HG03196 (cell line): ENCODE measurements at regions not wholly inside any gene's neighbourhood (a gene's known extent, or its start where the extent isn't known, plus 50 kb on each side); places are given as distances from the start of the nearest gene placed in this dataset.

Experiments
- ATAC-seq: cut with Tn5 transposase; IDR thresholded peaks from one replicate; pipeline ENCODE4 v1.9.1; 2021; ENCODE audit not compliant: unreplicated experiment

DNA sequence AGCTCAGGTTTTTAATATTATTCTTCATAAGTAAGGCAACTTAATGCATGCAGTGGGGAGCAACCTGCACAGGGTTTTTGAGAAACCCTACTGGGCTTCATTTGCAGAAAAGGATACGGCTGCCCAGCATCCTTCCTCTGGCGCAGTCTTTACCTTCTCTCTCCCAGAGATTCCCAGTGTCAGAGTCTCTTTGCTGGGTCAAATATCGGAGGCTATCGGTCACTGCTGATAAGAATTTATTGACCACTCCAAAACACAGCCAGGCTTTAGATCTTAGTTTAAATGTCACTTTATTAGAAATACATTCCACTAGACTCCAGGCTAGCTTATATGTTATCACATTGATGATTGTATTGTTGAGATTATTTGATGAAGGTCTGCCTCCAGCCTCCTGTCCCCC, 147.2 kb upstream of the CPSF6 start:
- no peak for ATAC-seq

DNA sequence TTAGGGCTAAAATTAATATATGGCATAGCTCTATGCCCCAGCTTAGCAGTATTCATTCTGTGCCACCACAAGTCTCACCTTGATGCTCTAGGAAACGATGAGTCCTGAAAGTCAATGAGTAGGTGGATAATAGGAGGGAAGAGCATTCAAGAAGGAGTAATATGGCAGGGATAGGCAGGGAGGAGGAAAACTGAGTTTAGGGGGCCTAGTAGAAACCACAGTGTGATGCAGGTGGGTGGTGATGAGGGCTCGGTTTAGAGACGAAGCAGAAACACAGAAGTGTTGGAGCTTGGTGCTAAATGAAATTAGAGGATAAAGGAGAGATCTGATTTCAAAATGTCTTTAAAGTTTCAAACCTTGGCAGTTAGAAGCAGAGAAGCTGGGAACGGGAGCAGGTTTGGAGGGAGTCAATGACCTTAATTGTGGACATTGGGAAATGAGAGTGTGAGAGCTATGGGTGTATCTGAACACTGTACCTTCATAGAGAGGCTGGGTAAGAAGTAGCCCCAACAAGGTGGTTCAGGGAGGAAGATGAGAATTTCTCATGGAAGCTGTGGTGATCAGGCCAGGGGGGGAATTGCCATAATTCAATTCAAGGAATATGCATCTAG, 144.7 kb upstream of the CPSF6 start:
- ATAC-seq: no peak

DNA sequence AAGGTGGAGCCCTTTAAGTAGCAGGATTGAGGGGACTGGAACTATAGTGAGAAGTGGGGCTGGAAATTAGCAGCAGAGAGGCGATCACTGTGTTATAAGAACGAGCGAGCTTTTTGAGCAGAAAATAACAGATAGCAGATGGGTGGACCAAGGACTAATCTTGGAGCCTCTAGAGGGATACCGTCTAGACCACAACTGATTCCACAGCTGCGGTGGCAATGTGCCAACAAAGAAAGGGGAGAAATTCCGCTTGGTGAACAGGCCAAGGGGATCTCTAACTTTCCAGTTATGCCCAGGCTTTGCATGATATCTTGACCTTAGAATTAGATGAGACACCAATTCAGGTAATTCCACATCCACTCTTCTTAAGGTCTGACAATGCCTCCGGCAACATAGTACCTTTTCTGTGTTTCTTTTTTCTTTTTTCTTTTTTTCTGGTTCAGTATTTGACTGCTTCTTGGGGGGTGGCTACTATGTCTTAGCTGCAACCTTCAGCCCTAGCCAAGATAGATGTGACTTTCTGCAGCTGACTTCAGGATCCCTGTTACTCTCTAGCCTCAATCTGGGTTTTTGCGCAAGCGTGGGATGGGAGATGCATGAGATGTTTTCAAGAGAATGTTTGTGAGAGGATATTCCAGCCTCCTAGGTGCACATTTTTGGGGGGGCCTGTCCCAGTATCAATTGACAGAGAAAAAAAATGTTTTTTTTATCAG, 143.4 kb upstream of the CPSF6 start:
- no peak for ATAC-seq

DNA sequence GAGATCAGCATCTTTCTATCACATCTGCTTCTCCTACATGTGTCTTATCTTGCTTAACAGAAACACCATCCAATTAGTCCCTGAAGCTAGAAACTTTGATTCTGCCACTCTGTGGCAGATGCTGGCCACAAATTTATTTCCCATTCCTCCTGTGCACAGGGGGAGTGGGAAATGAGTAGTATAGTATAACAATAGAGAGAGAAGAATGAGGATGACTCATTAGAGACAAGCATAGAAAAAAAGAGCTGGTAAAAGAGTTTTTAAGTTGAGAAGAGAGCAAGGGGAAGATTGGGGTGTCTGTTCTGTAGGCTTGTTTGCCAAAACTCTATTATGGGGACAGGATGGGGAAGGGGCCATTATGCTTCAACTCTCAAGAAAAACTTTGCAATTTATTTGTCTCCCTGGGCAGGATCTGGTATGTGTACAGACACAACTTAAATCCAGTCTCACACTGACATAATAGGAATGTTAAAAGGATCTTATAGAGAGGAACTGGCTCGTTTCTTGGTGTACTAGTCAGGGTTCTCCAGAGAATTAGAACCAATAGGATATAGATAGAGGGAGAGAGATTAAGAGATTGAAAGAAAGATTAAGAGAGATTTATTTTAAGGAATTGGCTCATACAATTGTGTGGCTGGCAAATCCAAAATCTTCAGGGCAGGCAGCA, 142.6 kb upstream of the CPSF6 start:
- ATAC-seq: no peak

GRCh38 chr12:69097619-69098368, 141.6 kb upstream of the CPSF6 start:
- no peak for ATAC-seq

DNA sequence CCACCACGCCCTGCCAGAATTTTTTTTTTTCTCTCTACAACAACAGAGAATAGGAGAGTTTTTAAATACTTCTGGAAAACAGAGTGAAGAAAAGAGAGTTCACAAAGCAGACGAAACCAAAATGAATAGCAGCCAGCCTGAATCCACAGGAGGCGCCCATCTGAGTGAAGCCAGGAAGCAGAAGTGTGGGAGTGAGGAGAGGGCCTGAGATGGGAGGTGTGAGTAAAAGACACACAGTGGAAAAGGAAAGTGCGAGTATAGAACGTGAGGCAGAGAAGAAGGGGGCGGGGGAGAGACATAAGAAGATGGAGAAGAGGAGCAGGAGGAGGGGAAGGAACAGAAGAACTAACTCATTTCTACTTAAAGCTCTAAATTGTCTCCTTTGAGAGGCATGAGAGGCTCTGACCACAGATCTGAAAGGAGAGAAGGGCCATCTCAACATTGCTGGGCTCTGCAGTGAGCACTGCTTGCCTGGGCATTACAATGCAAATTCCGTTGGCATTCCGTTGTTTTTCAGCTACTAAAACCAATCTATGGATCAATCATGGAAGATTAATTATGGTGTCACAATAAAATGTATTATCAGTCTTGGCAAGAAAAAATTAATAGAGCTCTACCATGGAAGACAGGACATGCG, 140.1 kb upstream of the CPSF6 start:
- no peak for ATAC-seq

GRCh38 chr12:69101505-69101904, 137.9 kb upstream of the CPSF6 start:
- ATAC-seq: no peak

DNA sequence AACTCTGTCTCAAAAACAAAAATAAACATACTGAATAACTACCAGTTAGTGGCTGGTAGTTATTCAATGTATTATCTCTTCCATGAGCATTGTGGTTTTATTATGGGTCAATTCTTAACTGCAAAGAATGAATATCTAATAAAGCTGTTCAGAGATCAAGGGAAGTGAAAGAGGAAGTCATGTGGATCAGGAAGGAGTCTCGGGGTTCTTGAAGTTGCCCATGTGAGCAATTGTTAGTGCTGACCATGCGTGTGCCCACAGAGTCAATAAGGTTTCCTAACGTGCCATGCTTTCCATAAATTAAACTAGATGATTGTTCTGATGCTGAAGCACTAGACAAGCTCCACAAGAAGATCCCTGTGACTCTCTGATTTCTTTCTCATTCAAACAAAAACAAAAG, 136.5 kb upstream of the CPSF6 start:
- no peak for ATAC-seq

GRCh38 chr12:69105101-69105962, 134.0 kb upstream of the CPSF6 start:
- ATAC-seq: no peak

DNA sequence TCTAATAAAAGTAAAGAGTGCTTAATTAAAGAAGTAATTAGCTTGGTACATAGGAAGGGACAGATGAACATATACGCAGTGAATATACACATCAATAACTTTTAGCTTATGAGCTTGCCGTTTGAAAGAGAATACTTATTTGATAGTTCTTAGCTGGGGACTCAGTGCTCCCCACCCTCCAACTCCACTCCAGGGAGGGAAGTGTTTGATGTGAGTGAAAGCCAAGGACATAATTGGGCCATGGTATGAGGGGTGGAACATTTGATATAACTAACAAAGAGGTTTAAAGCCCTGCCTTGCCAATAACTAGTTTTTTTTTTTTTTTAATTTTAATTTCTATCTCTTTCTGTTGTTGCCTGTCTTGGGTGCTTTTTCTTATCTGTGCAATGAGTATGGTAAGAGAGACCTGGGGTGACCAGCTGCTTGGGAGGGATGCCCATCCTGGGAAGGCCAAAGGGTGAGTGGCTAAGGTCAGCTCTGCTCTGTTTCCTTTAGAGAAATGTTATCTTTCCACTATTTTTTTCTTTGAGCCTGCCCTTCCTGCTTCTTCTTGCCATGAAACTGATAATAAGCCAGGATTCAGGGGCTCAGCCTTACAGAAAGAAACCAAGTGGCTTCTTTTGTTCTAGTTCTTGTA, 132.8 kb upstream of the CPSF6 start:
- no peak for ATAC-seq

DNA sequence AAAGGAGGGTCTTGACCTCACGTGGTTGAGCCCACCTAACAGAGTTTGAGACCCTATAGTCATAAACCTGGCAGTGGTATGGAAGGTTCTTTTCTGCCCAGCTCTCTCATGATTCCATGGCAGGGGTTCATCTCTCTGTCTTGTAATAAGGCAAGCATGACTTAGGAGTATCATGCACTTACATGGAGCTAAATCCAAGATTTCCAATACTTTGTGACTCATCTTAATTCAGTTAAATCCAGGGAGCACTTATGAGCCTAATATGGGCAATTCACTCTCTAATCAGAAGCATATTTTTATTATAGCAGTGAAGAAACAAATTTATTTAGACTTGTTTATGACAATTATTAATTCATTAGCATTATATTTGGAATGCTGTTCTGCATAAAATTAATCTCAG, 131.8 kb upstream of the CPSF6 start:
- ATAC-seq: no peak

DNA sequence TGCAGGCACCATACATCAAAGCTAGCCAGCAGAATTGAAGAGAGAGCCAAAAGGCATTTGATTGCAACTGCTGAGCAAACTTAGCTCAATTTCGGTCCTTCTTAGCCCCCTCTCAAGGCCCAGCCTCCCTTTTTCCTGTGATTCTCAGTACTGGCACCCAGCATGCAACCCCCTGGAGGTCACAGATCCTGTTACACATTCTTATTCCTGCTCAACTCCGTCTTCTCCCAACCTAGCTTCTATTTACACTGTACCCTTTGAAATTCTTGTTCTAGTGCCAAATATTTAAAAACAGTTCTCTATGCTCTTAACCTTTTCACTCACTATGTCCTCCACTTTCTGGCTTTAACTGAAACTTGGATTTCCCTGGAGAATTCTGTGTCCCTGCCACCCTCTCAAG, 131.3 kb upstream of the CPSF6 start:
- no peak for ATAC-seq

DNA sequence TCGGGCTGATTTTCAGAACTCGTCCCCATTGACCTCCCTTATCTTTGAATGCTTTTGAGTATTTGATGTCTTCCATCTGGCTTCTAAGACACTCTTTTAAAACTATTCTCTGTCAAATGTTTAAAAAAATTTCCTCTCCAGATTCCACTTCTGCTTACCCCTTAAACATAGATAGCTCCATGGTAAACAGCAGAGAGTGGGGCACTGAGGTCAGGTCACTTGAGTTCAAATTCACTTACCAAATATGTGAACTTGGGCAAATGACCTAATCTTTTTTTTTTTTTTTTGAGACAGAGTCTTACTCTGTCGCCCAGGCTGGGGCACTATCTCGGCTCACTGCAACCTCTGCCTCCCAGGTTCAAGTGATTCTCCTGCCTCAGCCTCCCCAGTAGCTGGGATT, 126.8 kb upstream of the CPSF6 start:
- no peak for ATAC-seq

- ATAC-seq: no peak
Measured at GRCh38 chr12:69115099-69115498, 124.3 kb upstream of the CPSF6 start.

DNA sequence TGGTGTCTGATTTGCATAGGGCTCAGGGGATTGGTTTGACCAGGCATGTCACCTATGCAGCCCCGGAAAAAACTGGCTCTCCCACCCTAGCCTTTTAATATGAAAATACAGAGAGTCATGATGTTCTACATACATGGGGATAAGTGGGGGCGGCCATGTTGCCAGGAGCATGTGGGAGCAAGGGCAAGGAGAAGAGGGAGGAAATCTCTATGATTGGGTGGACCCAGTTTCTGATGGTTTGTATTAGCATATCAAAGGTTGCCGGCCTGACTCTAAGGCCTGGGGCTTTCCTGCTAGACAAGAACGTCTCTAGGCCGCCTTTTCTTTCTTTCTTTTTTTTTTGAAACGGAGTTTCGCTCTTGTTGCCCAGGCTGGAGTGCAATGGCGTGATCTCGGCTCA, 123.4 kb upstream of the CPSF6 start:
- no peak for ATAC-seq

GRCh38 chr12:69117566-69118266, 121.7 kb upstream of the CPSF6 start:
- ATAC-seq: no peak

DNA sequence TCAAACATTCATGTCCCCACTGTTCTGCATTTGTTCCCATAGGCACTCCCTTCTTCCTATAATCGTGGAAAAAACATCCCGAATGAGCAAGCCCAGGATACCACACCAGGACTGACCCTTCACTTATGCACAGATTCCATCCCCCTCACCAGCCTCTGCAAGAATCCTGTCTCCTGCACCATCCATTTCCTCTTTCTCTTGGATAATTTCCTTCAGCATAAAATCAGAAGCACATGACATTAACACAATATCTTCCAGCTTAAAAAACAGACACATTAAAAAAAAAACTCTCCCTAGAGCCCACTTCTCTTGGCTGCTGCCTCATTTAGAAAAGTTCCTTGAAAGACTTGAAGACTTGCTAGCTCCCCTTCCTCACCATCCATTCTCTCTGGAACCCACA, 120.9 kb upstream of the CPSF6 start:
- ATAC-seq: no peak

DNA sequence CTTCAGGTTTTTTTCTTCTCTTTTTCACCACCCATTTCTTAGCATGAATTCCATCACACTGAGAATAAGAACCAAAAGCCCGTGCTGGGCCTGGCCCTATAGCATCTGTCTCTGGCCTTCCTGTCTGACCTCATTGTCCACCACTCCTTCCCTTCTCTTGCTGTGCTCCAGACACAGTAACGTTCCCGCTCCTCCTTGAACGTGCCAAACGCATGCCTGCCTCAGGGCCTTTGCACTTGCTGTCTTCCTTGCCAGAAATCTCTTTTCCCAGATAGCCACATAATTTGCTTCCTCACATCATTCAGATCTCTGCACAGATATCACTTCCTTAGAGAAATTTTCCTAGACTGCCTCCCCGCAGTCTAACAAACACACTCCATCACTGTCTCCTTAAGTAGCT, 119.6 kb upstream of the CPSF6 start:
- no peak for ATAC-seq

- no peak for ATAC-seq
Measured at GRCh38 chr12:69120354-69120753, 119.0 kb upstream of the CPSF6 start.
